ENCODE measurements at regions not wholly inside any gene's neighbourhood (a gene's known extent, or its start where the extent isn't known, plus 50 kb on each side); places are given as distances from the start of the nearest gene placed in this dataset.

GRCh38 chr6:147695819-147696218 is 187.3 kb downstream of the SAMD5 start:
- Histone ChIP-seq H3K9ac (ENCODE audit: low read length) (no peak overlapping the region), H3K79me2 (ENCODE audit: insufficient read depth, low read length) (no peaks in the 10 kb centered on the region)
- TF ChIP-seq EZH2 (IDR thresholded peaks at IDR 0.05; ENCODE audit: borderline replicate concordance, low read length), result no peak
- TF ChIP-seq, protein P1, sequence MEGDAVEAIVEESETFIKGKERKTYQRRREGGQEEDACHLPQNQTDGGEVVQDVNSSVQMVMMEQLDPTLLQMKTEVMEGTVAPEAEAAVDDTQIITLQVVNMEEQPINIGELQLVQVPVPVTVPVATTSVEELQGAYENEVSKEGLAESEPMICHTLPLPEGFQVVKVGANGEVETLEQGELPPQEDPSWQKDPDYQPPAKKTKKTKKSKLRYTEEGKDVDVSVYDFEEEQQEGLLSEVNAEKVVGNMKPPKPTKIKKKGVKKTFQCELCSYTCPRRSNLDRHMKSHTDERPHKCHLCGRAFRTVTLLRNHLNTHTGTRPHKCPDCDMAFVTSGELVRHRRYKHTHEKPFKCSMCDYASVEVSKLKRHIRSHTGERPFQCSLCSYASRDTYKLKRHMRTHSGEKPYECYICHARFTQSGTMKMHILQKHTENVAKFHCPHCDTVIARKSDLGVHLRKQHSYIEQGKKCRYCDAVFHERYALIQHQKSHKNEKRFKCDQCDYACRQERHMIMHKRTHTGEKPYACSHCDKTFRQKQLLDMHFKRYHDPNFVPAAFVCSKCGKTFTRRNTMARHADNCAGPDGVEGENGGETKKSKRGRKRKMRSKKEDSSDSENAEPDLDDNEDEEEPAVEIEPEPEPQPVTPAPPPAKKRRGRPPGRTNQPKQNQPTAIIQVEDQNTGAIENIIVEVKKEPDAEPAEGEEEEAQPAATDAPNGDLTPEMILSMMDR (IDR thresholded peaks at IDR 0.05; ENCODE audit: low read length), result no peak

GRCh38 chr6:147699140-147699539 is 190.7 kb downstream of the SAMD5 start:
- Histone ChIP-seq H3K9me3 (ENCODE audit: low read length) (no peaks in the 10 kb centered on the region), H3K4me1 (ENCODE audit: insufficient read depth, low read length, severe bottlenecking) (no peaks in the 10 kb centered on the region), H3K79me2 (ENCODE audit: insufficient read depth, low read length) (no peaks in the 10 kb centered on the region), H3K4me3 (ENCODE audit: low read depth, low read length, poor library complexity, severe bottlenecking) (no peak overlapping the region), H3K27ac (ENCODE audit: low read depth, low read length, poor library complexity, severe bottlenecking) (no peak overlapping the region), H3K9ac (ENCODE audit: low read length) (no peak overlapping the region), H2AFZ (ENCODE audit: low read length) (no peak overlapping the region), H4K20me1 (ENCODE audit: insufficient read depth, low read length) (no peaks in the 10 kb centered on the region), H3K27me3 (ENCODE audit: insufficient read depth, low read length) (no peaks in the 10 kb centered on the region), H3K36me3 (ENCODE audit: insufficient read depth, low read length) (no peaks in the 10 kb centered on the region), H3K9me2 (ENCODE audit: low read depth, low read length) (no peaks in the 10 kb centered on the region), H3F3A (ENCODE audit: insufficient read depth, low read length) (no peaks in the 10 kb centered on the region), H3K4me2 (ENCODE audit: low read length) (no peak overlapping the region)
- TF ChIP-seq, protein P1 (IDR thresholded peaks at IDR 0.05; ENCODE audit: low read length), result no peak
- TF ChIP-seq EZH2 (IDR thresholded peaks at IDR 0.05; ENCODE audit: borderline replicate concordance, low read length), result no peak

More at GRCh38 chr6:147695819-147696218, 187.3 kb downstream of the SAMD5 start:
- Histone ChIP-seq H4K20me1 (ENCODE audit: insufficient read depth, low read length) (no peaks in the 10 kb centered on the region), H3K4me2 (ENCODE audit: low read length) (no peak overlapping the region), H3K27ac (ENCODE audit: low read depth, low read length, poor library complexity, severe bottlenecking) (no peak overlapping the region), H3K9me2 (ENCODE audit: low read depth, low read length) (no peaks in the 10 kb centered on the region), H3K4me1 (ENCODE audit: insufficient read depth, low read length, severe bottlenecking) (no peaks in the 10 kb centered on the region), H3K4me3 (ENCODE audit: low read depth, low read length, poor library complexity, severe bottlenecking) (no peak overlapping the region), H3K36me3 (ENCODE audit: insufficient read depth, low read length) (no peaks in the 10 kb centered on the region), H2AFZ (ENCODE audit: low read length) (no peak overlapping the region), H3F3A (ENCODE audit: insufficient read depth, low read length) (no peaks in the 10 kb centered on the region), H3K9me3 (ENCODE audit: low read length) (no peaks in the 10 kb centered on the region), H3K27me3 (ENCODE audit: insufficient read depth, low read length) (no peaks in the 10 kb centered on the region)

- Histone ChIP-seq H3K9me2 (ENCODE audit: low read depth, low read length) (no peaks in the 10 kb centered on the region), H3K9me3 (ENCODE audit: low read length) (no peaks in the 10 kb centered on the region), H3K36me3 (ENCODE audit: insufficient read depth, low read length) (no peaks in the 10 kb centered on the region), H3K9ac (ENCODE audit: low read length) (no peak overlapping the region), H3K4me1 (ENCODE audit: insufficient read depth, low read length, severe bottlenecking) (no peaks in the 10 kb centered on the region), H3K4me3 (ENCODE audit: low read depth, low read length, poor library complexity, severe bottlenecking) (no peak overlapping the region), H3F3A (ENCODE audit: insufficient read depth, low read length) (no peaks in the 10 kb centered on the region), H4K20me1 (ENCODE audit: insufficient read depth, low read length) (no peaks in the 10 kb centered on the region), H3K4me2 (ENCODE audit: low read length) (no peak overlapping the region), H3K79me2 (ENCODE audit: insufficient read depth, low read length) (no peaks in the 10 kb centered on the region), H2AFZ (ENCODE audit: low read length) (no peak overlapping the region), H3K27ac (ENCODE audit: low read depth, low read length, poor library complexity, severe bottlenecking) (no peak overlapping the region), H3K27me3 (ENCODE audit: insufficient read depth, low read length) (no peaks in the 10 kb centered on the region)
- TF ChIP-seq EZH2 (IDR thresholded peaks at IDR 0.05; ENCODE audit: borderline replicate concordance, low read length), result no peak
- TF ChIP-seq, protein P1 (IDR thresholded peaks at IDR 0.05; ENCODE audit: low read length), result no peak
Observed at GRCh38 chr6:147699637-147700036, 191.1 kb downstream of the SAMD5 start.

All from OCI-LY1 (cell line).